Osteocyte (in vitro differentiated cells): ENCODE measurements at regions not wholly inside any gene's neighbourhood (a gene's known extent, or its start where the extent isn't known, plus 50 kb on each side); places are given as distances from the start of the nearest gene placed in this dataset.

Source experiments
- DNase-seq: peaks from one replicate; pipeline ENCODE4 v3.0.0; 2021; ENCODE audit warnings: mixed read lengths; ENCODE audit not compliant: unreplicated experiment; ENCODE audit errors: extremely low spot score
- H3K27ac Mint-ChIP-seq: one replicate; pipeline ENCODE4 v1.8.0; 2021; ENCODE audit warnings: mild to moderate bottlenecking, mixed read lengths; ENCODE audit not compliant: unreplicated experiment
- H3K27me3 Mint-ChIP-seq: one replicate; pipeline ENCODE4 v1.8.0; 2021; ENCODE audit warnings: mixed read lengths; ENCODE audit not compliant: unreplicated experiment
- H3K36me3 Mint-ChIP-seq: one replicate; pipeline ENCODE4 v1.8.0; 2021; ENCODE audit warnings: mixed read lengths; ENCODE audit not compliant: unreplicated experiment
- H3K4me1 Mint-ChIP-seq: one replicate; pipeline ENCODE4 v1.8.0; 2021; ENCODE audit warnings: mixed read lengths; ENCODE audit not compliant: unreplicated experiment
- H3K4me3 Mint-ChIP-seq: one replicate; pipeline ENCODE4 v1.8.0; 2021; ENCODE audit warnings: mild to moderate bottlenecking, moderate library complexity, mixed read lengths; ENCODE audit not compliant: unreplicated experiment
- H3K9me3 Mint-ChIP-seq: one replicate; pipeline ENCODE4 v1.8.0; 2021; ENCODE audit warnings: mixed read lengths; ENCODE audit not compliant: unreplicated experiment
- TF ChIP-seq, protein P1 (sequence below): fragments of 200-600 bp; sonication (generic); IDR thresholded peaks from 2 replicates; pipeline ENCODE4 v1.5.0; 2021; ENCODE audit warnings: antibody characterized with exemption, mild to moderate bottlenecking, moderate library complexity

GRCh38 chr9:99441829-99442228, 219.7 kb downstream of the SEC61B start:
- DNase-seq: no peak
- Mint-ChIP-seq H3K4me3 (no peak overlapping the region), H3K27me3 (no peaks in the 10 kb centered on the region), H3K4me1 (peaks cover 21% of the 10 kb centered on the region), H3K27ac (no peak overlapping the region), H3K9me3 (peaks cover 8% of the 10 kb centered on the region), H3K36me3 (no peaks in the 10 kb centered on the region)
- TF ChIP-seq, protein P1, sequence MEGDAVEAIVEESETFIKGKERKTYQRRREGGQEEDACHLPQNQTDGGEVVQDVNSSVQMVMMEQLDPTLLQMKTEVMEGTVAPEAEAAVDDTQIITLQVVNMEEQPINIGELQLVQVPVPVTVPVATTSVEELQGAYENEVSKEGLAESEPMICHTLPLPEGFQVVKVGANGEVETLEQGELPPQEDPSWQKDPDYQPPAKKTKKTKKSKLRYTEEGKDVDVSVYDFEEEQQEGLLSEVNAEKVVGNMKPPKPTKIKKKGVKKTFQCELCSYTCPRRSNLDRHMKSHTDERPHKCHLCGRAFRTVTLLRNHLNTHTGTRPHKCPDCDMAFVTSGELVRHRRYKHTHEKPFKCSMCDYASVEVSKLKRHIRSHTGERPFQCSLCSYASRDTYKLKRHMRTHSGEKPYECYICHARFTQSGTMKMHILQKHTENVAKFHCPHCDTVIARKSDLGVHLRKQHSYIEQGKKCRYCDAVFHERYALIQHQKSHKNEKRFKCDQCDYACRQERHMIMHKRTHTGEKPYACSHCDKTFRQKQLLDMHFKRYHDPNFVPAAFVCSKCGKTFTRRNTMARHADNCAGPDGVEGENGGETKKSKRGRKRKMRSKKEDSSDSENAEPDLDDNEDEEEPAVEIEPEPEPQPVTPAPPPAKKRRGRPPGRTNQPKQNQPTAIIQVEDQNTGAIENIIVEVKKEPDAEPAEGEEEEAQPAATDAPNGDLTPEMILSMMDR: no peak

DNA sequence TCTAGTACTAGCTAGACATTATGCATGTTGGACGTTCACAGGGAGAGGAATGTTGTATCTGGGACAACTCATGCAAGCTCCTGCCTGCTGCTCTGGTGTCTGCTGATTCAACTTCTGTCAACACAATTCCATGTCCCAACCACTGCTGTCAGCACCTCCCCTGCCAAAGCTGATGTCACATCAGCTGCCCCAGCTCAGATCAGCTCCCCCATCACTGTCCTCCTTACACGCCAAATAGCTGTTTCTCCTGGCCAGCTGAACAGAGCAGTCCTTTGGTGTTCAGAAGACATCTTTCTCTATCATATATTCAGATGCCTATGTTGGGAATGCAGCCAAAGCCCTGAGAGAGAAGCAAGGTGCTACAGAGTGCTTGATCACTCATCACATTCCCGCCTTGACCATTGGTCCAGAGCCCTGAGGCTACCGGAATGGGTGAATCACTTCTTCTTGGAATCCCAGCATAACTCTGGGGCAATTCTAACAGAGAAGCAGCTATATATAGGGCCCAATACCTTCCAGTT, 223.3 kb downstream of the SEC61B start:
- DNase-seq: no peak
- no peaks in the 10 kb centered on the region for H3K36me3 Mint-ChIP-seq

GRCh38 chr9:99445920-99446319, 223.8 kb downstream of the SEC61B start:
- TF ChIP-seq, protein P1: no peak
- H3K27ac Mint-ChIP-seq: no peak overlapping the region
- H3K4me1 Mint-ChIP-seq: peaks cover 11% of the 10 kb centered on the region
- H3K9me3 Mint-ChIP-seq: peaks cover 8% of the 10 kb centered on the region
- no peak overlapping the region for H3K4me3 Mint-ChIP-seq
- H3K36me3 Mint-ChIP-seq: no peaks in the 10 kb centered on the region
- no peaks in the 10 kb centered on the region for H3K27me3 Mint-ChIP-seq
- no peak for DNase-seq

More for the DNA sequence above, 223.3 kb downstream of the SEC61B start:
- TF ChIP-seq, protein P1: no peak
- H3K27ac Mint-ChIP-seq: no peak overlapping the region
- peaks cover 8% of the 10 kb centered on the region for H3K9me3 Mint-ChIP-seq
- no peaks in the 10 kb centered on the region for H3K27me3 Mint-ChIP-seq
- peaks cover 15% of the 10 kb centered on the region for H3K4me1 Mint-ChIP-seq
- no peak overlapping the region for H3K4me3 Mint-ChIP-seq

DNA sequence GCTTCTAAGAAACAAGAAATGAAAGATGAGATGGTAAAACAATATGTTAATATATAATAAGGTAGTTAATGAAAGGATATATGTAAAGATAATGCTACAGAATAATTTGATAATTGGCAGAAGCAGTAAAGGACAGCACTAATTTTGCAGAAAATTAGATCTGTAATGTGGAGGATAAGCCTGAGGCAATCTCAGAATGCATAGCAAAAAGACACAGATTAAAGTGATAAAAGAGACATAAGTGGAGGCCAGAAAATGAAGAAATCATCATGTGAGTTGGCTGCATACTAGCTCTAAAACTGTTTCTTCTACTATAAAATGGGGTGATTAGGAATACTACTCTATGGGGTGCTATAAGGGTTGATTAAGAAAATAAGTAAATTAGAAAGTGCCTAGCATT, 225.9 kb downstream of the SEC61B start:
- Mint-ChIP-seq H3K4me1 (peaks cover 11% of the 10 kb centered on the region), H3K4me3 (no peak overlapping the region), H3K36me3 (no peaks in the 10 kb centered on the region), H3K9me3 (no peaks in the 10 kb centered on the region), H3K27ac (no peak overlapping the region), H3K27me3 (no peaks in the 10 kb centered on the region)
- TF ChIP-seq, protein P1: no peak
- no peak for DNase-seq

DNA sequence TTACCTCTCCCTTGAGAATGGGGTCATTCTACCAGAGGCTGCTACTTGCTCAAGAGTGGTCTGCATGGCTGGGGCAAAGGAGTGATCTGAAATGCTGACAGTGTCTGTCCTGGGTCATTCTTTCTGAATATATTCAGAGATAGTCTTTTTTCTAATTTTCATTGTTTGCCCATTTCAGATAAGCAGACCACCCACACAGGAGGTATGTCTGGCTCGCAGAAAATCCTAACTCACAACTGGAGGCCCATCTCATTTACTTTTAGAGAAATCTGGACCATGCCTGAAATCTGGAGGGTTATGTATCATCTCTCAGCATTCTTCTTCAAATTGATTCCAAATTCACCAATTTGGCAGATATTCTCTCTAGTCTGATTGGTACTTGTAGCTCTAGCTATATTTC, 227.6 kb downstream of the SEC61B start:
- DNase-seq: no peak
- Mint-ChIP-seq H3K4me1 (peaks cover 11% of the 10 kb centered on the region), H3K27me3 (no peaks in the 10 kb centered on the region), H3K9me3 (no peaks in the 10 kb centered on the region), H3K27ac (no peak overlapping the region), H3K4me3 (no peak overlapping the region), H3K36me3 (no peaks in the 10 kb centered on the region)
- TF ChIP-seq, protein P1: no peak
